HEK293 (cell line): ENCODE measurements at regions not wholly inside any gene's neighbourhood (a gene's known extent, or its start where the extent isn't known, plus 50 kb on each side); places are given as distances from the start of the nearest gene placed in this dataset.

Experiments used
- GLIS2 ChIP-seq: fragments of 450-650 bp; formaldehyde crosslinking; IDR thresholded peaks from 2 replicates; pipeline ENCODE4 v1.5.1; 2016; ENCODE audit warnings: missing biosample characterization, missing genetic modification characterization
- HIC1 ChIP-seq: fragments of 450-650 bp; formaldehyde crosslinking; IDR thresholded peaks from 2 replicates; pipeline ENCODE4 v1.5.1; 2016; ENCODE audit warnings: missing biosample characterization, missing genetic modification characterization
- MYNN ChIP-seq: fragments of 450-650 bp; formaldehyde crosslinking; IDR thresholded peaks from 2 replicates; pipeline ENCODE4 v1.5.1; 2016; ENCODE audit warnings: missing biosample characterization, missing genetic modification characterization, borderline replicate concordance
- SP3 ChIP-seq: fragments of 450-650 bp; formaldehyde crosslinking; IDR thresholded peaks from 2 replicates; pipeline ENCODE4 v1.5.1; 2016; ENCODE audit warnings: missing biosample characterization, missing genetic modification characterization
- ZBTB21 ChIP-seq: fragments of 450-650 bp; formaldehyde crosslinking; IDR thresholded peaks from 2 replicates; pipeline ENCODE4 v1.5.1; 2017; ENCODE audit warnings: missing biosample characterization, missing genetic modification characterization
- ZNF133 ChIP-seq: fragments of 450-650 bp; formaldehyde crosslinking; IDR thresholded peaks from 2 replicates; pipeline ENCODE4 v1.5.1; 2016; ENCODE audit warnings: missing biosample characterization, missing genetic modification characterization
- ZNF169 ChIP-seq: fragments of 450-650 bp; formaldehyde crosslinking; IDR thresholded peaks from 2 replicates; pipeline ENCODE4 v1.5.1; 2016; ENCODE audit warnings: missing biosample characterization, missing genetic modification characterization
- ZNF24 ChIP-seq: fragments of 450-650 bp; formaldehyde crosslinking; IDR thresholded peaks from 2 replicates; pipeline ENCODE4 v1.5.1; 2016; ENCODE audit warnings: missing biosample characterization, missing genetic modification characterization
- ZNF280D ChIP-seq: fragments of 450-650 bp; formaldehyde crosslinking; IDR thresholded peaks from 2 replicates; pipeline ENCODE4 v1.5.1; 2016; ENCODE audit warnings: missing biosample characterization, missing genetic modification characterization
- ZNF311 ChIP-seq: fragments of 450-650 bp; formaldehyde crosslinking; IDR thresholded peaks from 2 replicates; pipeline ENCODE4 v1.5.1; 2017; ENCODE audit warnings: missing biosample characterization, missing genetic modification characterization, borderline replicate concordance
- ZNF335 ChIP-seq: fragments of 450-650 bp; formaldehyde crosslinking; conservative IDR thresholded peaks from 2 replicates; pipeline ENCODE4 v1.5.1; 2016; ENCODE audit warnings: missing biosample characterization, missing genetic modification characterization
- ZNF354C ChIP-seq: fragments of 450-650 bp; formaldehyde crosslinking; IDR thresholded peaks from 2 replicates; pipeline ENCODE4 v1.5.1; 2016; ENCODE audit warnings: missing biosample characterization, missing genetic modification characterization, low read depth, borderline replicate concordance
- ZNF514 ChIP-seq: fragments of 450-650 bp; formaldehyde crosslinking; IDR thresholded peaks from 2 replicates; pipeline ENCODE4 v1.5.1; 2016; ENCODE audit warnings: missing biosample characterization, missing genetic modification characterization
- ZNF518A ChIP-seq: fragments of 450-650 bp; formaldehyde crosslinking; conservative IDR thresholded peaks from 2 replicates; pipeline ENCODE4 v1.5.1; 2016; ENCODE audit warnings: low read depth, missing biosample characterization, missing genetic modification characterization
- ZNF544 ChIP-seq: fragments of 450-650 bp; formaldehyde crosslinking; IDR thresholded peaks from 2 replicates; pipeline ENCODE4 v1.5.0; 2017; ENCODE audit warnings: missing biosample characterization, missing genetic modification characterization
- ZNF560 ChIP-seq: fragments of 450-650 bp; formaldehyde crosslinking; IDR thresholded peaks from 2 replicates; pipeline ENCODE4 v1.5.1; 2017; ENCODE audit warnings: missing biosample characterization, missing genetic modification characterization, borderline replicate concordance
- ZNF629 ChIP-seq: fragments of 450-650 bp; formaldehyde crosslinking; IDR thresholded peaks from 2 replicates; pipeline ENCODE4 v1.5.1; 2017; ENCODE audit warnings: missing biosample characterization, missing genetic modification characterization
- ZNF792 ChIP-seq: fragments of 450-650 bp; formaldehyde crosslinking; IDR thresholded peaks from 2 replicates; pipeline ENCODE4 v1.5.1; 2016; ENCODE audit warnings: missing biosample characterization, missing genetic modification characterization
- ZSCAN16 ChIP-seq: fragments of 450-650 bp; formaldehyde crosslinking; IDR thresholded peaks from 2 replicates; pipeline ENCODE4 v1.5.1; 2016; ENCODE audit warnings: missing biosample characterization, missing genetic modification characterization
- TF ChIP-seq, protein P1 (sequence below): fragments of 450-650 bp; IDR thresholded peaks from 2 replicates; pipeline ENCODE4 v1.5.1; 2018; ENCODE audit warnings: missing biosample characterization, mild to moderate bottlenecking, missing genetic modification characterization
- TF ChIP-seq, protein P2 (sequence below): fragments of 450-650 bp; formaldehyde crosslinking; IDR thresholded peaks from 2 replicates; pipeline ENCODE4 v1.5.1; 2016; ENCODE audit warnings: missing biosample characterization, missing genetic modification characterization
- TF ChIP-seq, protein P3 (sequence below): fragments of 450-650 bp; formaldehyde crosslinking; optimal IDR thresholded peaks from 2 replicates; pipeline ENCODE3; 2016; ENCODE audit warnings: missing biosample characterization, mild to moderate bottlenecking, missing genetic modification characterization

DNA sequence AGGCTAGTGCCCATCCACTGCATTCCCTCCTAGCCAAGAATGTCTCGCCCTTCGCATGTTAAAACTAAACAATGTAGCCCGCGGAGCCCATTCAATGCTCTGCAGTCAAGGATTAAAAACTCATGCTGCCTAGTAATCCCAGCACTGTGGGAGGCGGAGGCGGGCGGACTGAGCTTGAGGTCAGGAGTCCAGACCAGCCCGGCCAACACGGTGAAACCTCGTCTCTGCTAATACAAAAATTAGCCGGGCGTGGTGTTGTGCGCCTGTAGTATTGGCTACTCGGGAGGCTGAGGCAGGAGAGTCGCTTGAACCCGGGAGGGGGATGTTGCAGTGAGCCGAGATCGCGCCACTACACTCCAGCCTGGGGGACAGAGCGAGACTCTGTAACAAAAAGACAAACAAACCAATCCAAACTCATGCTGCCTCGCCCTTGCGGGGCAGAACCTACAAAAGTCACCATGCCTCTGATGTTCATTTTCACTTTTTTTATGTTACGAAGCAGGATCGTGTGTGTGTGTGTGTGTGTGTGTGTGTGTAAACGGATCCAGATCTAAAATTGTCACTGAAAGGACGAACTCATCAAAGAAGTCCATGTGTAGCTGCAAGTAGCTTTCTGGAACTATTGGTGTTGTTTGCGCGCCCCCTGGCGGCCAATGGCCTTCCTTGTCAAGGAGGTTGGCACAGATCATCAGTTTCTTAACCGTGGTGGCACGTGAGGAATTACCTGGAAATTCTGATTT, 54.8 kb upstream of the SPESP1 start (continued):
- TF ChIP-seq, protein P1, sequence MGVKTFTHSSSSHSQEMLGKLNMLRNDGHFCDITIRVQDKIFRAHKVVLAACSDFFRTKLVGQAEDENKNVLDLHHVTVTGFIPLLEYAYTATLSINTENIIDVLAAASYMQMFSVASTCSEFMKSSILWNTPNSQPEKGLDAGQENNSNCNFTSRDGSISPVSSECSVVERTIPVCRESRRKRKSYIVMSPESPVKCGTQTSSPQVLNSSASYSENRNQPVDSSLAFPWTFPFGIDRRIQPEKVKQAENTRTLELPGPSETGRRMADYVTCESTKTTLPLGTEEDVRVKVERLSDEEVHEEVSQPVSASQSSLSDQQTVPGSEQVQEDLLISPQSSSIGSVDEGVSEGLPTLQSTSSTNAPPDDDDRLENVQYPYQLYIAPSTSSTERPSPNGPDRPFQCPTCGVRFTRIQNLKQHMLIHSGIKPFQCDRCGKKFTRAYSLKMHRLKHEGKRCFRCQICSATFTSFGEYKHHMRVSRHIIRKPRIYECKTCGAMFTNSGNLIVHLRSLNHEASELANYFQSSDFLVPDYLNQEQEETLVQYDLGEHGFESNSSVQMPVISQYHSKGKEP (tag by site-specific recombination) = no peak
- TF ChIP-seq HIC1 = no peak
- no peak for TF ChIP-seq ZNF514 (tag by site-specific recombination)
- no peak for TF ChIP-seq ZNF24 (tag by site-specific recombination)
- no peak for TF ChIP-seq ZNF311 (tag by site-specific recombination)
- TF ChIP-seq ZNF335 (tag by site-specific recombination) = peak; percentile 92
- TF ChIP-seq ZNF354C (tag by site-specific recombination) = no peak
- TF ChIP-seq ZNF280D (tag by site-specific recombination) = peak; percentile 80; the same call in 1 of the 2 replicates
- TF ChIP-seq ZBTB21 (tag by site-specific recombination) = peak; percentile 26; the same call in 1 of the 2 replicates
- no peak for TF ChIP-seq ZNF560
- TF ChIP-seq ZNF629 (tag by site-specific recombination) = 0 out of 2 replicates have a peak, but pooled peaks have one; percentile 32
- TF ChIP-seq GLIS2 (tag by site-specific recombination) = peak; percentile 36; the same call in 1 of the 2 replicates
- no peak for TF ChIP-seq SP3 (tag by site-specific recombination)
- 0 out of 2 replicates have a peak, but pooled peaks have one; percentile 3 for TF ChIP-seq ZNF133 (tag by site-specific recombination)
- no peak for TF ChIP-seq ZNF792 (tag by site-specific recombination)
- TF ChIP-seq ZNF518A = no peak
- TF ChIP-seq ZSCAN16 = no peak
- TF ChIP-seq MYNN (tag by site-specific recombination) = no peak
- no peak for TF ChIP-seq ZNF544
- TF ChIP-seq, protein P2, sequence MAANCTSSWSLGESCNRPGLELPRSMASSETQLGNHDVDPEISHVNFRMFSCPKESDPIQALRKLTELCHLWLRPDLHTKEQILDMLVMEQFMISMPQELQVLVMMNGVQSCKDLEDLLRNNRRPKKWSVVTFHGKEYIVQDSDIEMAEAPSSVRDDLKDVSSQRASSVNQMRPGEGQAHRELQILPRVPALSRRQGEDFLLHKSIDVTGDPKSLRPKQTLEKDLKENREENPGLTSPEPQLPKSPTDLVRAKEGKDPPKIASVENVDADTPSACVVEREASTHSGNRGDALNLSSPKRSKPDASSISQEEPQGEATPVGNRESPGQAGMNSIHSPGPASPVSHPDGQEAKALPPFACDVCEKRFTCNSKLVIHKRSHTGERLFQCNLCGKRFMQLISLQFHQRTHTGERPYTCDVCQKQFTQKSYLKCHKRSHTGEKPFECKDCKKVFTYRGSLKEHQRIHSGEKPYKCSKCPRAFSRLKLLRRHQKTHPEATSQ (tag by site-specific recombination) = no peak
- no peak for TF ChIP-seq ZNF169 (tag by site-specific recombination)
- TF ChIP-seq, protein P3, sequence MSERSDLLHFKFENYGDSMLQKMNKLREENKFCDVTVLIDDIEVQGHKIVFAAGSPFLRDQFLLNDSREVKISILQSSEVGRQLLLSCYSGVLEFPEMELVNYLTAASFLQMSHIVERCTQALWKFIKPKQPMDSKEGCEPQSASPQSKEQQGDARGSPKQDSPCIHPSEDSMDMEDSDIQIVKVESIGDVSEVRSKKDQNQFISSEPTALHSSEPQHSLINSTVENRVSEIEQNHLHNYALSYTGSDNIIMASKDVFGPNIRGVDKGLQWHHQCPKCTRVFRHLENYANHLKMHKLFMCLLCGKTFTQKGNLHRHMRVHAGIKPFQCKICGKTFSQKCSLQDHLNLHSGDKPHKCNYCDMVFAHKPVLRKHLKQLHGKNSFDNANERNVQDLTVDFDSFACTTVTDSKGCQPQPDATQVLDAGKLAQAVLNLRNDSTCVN (tag by site-specific recombination) = peak; percentile 20
